ENCODE measurements at regions not wholly inside any gene's neighbourhood (a gene's known extent, or its start where the extent isn't known, plus 50 kb on each side); places are given as distances from the start of the nearest gene placed in this dataset.

GRCh38 chr2:107588181-107588580 lies 238.5 kb upstream of the RGPD4 start:
- DNase-seq (ENCODE audit: low read depth in 1 of 2, low spot score in 1 of 2), result no peak
- Histone ChIP-seq H3K27me3 (ENCODE audit: insufficient read depth, poor library complexity, severe bottlenecking) (no peaks in the 10 kb centered on the region), H3K4me3 (replicated peaks; ENCODE audit: insufficient read depth, low read length) (no peak overlapping the region), H3K27ac (replicated peaks) (no peak overlapping the region)
- TF ChIP-seq, protein P1, sequence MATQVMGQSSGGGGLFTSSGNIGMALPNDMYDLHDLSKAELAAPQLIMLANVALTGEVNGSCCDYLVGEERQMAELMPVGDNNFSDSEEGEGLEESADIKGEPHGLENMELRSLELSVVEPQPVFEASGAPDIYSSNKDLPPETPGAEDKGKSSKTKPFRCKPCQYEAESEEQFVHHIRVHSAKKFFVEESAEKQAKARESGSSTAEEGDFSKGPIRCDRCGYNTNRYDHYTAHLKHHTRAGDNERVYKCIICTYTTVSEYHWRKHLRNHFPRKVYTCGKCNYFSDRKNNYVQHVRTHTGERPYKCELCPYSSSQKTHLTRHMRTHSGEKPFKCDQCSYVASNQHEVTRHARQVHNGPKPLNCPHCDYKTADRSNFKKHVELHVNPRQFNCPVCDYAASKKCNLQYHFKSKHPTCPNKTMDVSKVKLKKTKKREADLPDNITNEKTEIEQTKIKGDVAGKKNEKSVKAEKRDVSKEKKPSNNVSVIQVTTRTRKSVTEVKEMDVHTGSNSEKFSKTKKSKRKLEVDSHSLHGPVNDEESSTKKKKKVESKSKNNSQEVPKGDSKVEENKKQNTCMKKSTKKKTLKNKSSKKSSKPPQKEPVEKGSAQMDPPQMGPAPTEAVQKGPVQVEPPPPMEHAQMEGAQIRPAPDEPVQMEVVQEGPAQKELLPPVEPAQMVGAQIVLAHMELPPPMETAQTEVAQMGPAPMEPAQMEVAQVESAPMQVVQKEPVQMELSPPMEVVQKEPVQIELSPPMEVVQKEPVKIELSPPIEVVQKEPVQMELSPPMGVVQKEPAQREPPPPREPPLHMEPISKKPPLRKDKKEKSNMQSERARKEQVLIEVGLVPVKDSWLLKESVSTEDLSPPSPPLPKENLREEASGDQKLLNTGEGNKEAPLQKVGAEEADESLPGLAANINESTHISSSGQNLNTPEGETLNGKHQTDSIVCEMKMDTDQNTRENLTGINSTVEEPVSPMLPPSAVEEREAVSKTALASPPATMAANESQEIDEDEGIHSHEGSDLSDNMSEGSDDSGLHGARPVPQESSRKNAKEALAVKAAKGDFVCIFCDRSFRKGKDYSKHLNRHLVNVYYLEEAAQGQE (IDR thresholded peaks at IDR 0.05; ENCODE audit: insufficient replicate concordance, low read depth), result no peak
- TF ChIP-seq CTCF (IDR thresholded peaks at IDR 0.05; ENCODE audit: insufficient read depth, low read length) (no peak), SPI1 (IDR thresholded peaks at IDR 0.05; ENCODE audit: borderline replicate concordance, low read depth) (no peak), GABPA (IDR thresholded peaks at IDR 0.05; ENCODE audit: low read depth) (no peak), POLR2AphosphoS5 (IDR thresholded peaks at IDR 0.05; ENCODE audit: low read depth) (no peak)

GRCh38 chr2:107589079-107589491 lies 237.6 kb upstream of the RGPD4 start:
- Histone ChIP-seq H3K27ac (replicated peaks) (no peak overlapping the region), H3K27me3 (ENCODE audit: insufficient read depth, poor library complexity, severe bottlenecking) (no peaks in the 10 kb centered on the region), H3K4me3 (replicated peaks; ENCODE audit: insufficient read depth, low read length) (no peak overlapping the region)
- TF ChIP-seq CTCF (IDR thresholded peaks at IDR 0.05; ENCODE audit: insufficient read depth, low read length), result no peak
- TF ChIP-seq GABPA (IDR thresholded peaks at IDR 0.05; ENCODE audit: low read depth), result no peak
- TF ChIP-seq, protein P1 (IDR thresholded peaks at IDR 0.05; ENCODE audit: insufficient replicate concordance, low read depth), result no peak
- no peak for TF ChIP-seq SPI1 (IDR thresholded peaks at IDR 0.05; ENCODE audit: borderline replicate concordance, low read depth)
- no peak for TF ChIP-seq POLR2AphosphoS5 (IDR thresholded peaks at IDR 0.05; ENCODE audit: low read depth)
- no peak for DNase-seq (ENCODE audit: low read depth in 1 of 2, low spot score in 1 of 2)

DNA sequence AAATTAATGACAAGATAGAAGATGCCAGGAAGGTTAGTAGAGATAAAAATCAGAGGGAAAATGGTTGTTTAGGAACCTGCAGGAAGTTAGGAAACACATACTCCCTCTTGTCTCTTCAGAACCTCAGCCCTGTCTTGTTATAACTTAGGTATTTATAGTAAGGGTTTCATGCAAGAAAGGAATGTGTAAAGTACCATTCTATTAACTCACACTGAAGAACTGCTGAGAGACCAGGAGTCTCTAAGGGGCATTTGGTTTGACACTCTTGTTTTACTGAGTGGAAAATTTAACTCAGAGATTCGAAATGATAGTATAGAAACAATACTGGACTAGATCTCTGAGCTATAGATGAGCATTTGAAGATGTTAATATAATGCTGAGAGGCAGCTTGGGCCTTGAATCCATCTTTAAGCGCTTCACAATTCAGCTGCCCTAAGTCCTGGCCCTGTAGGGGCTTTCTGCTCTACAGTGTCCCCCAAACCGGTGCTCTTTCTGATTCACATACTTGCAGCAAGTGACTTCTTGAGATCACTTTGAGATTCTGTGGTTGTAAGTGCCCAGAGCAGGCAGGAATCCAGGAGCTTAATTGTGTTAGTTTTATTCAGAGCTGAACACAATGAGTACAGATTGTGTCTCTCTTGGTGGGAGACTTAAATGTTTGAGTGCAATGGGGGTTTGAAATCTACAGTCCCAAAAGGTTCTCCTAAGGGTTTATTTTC lies 235.0 kb upstream of the RGPD4 start:
- H3K4me3 ChIP-seq (replicated peaks; ENCODE audit: insufficient read depth, low read length), result no peak overlapping the region
- no peaks in the 10 kb centered on the region for H3K27me3 ChIP-seq (ENCODE audit: insufficient read depth, poor library complexity, severe bottlenecking)
- no peak overlapping the region for H3K27ac ChIP-seq (replicated peaks)
- DNase-seq (ENCODE audit: low read depth in 1 of 2, low spot score in 1 of 2), result no peak
- no peak for TF ChIP-seq CTCF (IDR thresholded peaks at IDR 0.05; ENCODE audit: insufficient read depth, low read length)
- TF ChIP-seq POLR2AphosphoS5 (IDR thresholded peaks at IDR 0.05; ENCODE audit: low read depth), result no peak
- TF ChIP-seq GABPA (IDR thresholded peaks at IDR 0.05; ENCODE audit: low read depth), result no peak
- TF ChIP-seq, protein P1 (IDR thresholded peaks at IDR 0.05; ENCODE audit: insufficient replicate concordance, low read depth), result no peak
- TF ChIP-seq SPI1 (IDR thresholded peaks at IDR 0.05; ENCODE audit: borderline replicate concordance, low read depth), result no peak

All from HL-60 (cell line).